HG03520 (cell line): ENCODE measurements at regions not wholly inside any gene's neighbourhood (a gene's known extent, or its start where the extent isn't known, plus 50 kb on each side); places are given as distances from the start of the nearest gene placed in this dataset.
A peak's percentile ranks its signal among the peaks of the same experiment; 100 is the strongest.
"Not testable (repeated sequence)": the region's sequence is repeated elsewhere in the genome, so short reads cannot be mapped to it uniquely, and the experiment has no call there.

Experiments used
- ATAC-seq: cut with Tn5 transposase; IDR thresholded peaks from one replicate; pipeline ENCODE4 v1.9.1; 2021; ENCODE audit warnings: mild to moderate bottlenecking, moderate library complexity; ENCODE audit not compliant: unreplicated experiment

DNA sequence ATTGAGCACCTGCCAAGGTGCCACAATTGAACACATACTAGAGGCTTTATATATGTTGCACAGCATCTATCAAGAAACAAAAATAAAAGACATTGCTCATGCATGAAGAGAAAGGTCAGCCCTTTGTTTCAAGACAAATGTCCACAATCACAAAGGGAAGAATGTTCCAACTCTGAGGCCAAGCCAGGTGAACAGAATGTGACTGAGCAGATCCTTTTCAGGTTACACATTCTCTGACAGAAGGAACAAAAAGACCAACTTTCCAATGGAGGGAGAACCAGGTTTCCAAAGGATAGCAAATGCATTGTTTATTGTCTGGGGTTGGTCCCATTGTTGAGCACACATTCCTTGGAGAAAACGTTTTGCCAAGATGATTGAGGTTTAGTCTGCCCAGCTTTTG, 50.2 kb upstream of the FAM174B start:
- no peak for ATAC-seq

DNA sequence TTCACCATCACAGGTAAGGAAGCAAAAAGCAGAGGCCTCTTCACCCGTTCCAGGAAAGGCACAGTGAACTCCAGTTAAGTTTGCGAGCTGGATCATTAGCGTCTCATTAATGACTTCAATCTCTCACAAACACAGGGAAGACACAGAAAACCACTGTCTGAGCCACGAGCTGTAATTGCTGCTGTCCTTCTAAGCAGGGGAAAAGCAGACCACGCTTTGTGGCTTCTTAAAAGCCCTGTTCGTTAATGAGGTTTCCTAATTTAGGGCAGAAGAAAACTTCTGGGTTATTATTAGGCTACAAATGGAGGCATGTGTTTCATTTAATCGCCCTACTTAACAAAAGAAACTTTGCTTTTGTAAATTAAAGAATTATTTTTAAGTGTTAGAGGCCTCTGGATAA, 50.6 kb upstream of the FAM174B start:
- ATAC-seq: no peak

DNA sequence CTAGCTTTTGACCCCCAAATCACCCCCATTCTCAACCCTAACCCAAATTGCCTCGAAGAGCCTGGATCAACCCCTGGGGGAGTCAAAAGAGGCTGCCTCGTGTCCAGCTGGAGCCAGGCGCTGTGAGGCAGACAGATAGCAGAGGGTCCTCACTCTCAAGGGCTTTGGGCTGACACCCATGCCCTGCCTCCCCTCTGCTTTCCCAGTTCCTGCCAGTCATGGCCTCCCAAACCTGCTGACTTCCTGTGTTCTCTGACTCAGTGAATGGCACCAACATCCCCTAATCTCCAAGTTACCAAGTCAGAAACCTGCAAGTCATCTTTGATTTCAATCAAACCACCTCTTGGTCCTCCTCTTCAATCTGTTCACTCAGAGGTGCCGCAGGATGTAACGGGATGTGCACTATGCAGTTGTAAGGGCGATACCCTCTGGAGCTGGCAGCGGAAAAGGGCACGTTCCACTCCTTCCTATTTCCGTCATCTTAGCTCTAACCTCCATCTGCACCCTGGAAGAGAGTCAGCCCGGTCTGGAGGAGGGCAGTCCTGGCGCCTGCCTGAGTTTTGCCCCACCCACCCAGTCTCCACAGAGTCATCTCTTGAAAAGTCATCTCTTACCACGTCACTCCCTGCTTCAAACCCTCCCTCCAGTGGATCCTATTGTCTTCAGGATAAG, 52.4 kb upstream of the FAM174B start:
- no peak for ATAC-seq

DNA sequence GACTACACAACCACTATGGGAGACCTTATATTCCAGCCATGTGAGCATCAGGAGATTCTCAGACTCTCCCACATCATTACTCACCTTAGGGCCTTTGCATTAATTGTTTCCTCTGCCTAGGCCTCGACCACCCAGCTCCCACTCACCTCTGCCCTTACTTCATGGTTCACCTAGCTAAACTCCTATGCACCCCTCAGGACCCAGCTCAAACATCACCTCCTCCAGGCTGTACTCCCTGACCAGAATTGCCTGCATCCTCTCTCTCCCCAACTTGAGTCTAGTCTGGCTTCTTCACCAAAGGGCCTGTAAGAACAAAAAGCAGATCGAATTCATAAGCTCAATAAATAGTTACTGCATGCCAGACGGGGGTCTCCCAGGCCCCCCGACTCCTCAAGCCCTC, 53.1 kb upstream of the FAM174B start:
- no peak for ATAC-seq

DNA sequence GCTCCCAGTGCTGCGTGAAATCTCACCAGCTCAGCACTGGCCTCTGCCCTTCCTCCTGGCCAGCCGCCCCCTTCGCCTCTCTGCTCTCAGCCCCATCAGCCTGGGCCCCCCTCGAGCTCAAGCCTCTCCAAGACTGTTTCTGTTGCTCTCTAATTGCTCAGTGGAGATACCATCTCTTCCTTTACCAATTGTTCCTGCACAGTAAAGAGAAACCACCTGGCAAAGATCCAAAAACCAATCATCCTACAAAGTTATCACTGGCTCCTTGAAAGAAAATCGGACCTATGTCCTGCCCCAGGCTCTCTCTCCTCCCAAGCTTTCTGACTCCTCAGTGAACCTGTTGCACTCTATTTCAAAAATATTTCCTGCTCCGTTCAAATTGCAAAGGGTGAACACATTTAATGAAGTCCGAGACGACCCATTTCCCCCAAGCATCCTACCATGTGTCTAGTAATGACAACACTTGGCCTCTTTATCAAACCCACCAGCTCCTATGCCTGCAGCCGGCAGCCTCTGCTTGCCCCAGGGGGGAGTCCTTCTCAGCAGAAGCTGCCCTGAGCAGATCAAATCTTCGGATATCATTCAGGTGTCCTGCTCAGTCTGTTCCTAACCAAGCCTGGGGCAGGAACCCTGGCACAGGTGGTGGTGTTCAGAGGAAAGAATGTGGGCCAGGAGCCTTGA, 53.7 kb upstream of the FAM174B start:
- no peak for ATAC-seq

DNA sequence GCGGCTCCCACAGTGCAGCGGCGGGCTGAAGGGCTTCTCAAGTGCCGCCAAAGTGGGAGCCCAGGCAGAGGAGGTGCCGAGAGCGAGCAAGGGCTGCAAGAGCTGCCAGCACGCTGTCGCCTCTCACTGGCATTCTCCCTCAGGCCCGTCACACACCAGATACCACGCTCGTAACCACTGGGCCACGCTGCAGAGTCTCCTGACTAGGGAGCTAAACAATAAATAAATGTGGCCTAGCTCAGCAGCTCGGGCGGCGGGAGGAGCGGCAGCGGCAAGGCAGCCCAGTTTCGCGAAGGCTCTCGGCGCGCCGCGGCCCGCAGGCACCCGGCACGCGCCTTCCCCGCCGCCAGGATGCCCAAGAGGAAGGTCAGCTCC, 55.9 kb upstream of the FAM174B start:
- ATAC-seq: no peak

DNA sequence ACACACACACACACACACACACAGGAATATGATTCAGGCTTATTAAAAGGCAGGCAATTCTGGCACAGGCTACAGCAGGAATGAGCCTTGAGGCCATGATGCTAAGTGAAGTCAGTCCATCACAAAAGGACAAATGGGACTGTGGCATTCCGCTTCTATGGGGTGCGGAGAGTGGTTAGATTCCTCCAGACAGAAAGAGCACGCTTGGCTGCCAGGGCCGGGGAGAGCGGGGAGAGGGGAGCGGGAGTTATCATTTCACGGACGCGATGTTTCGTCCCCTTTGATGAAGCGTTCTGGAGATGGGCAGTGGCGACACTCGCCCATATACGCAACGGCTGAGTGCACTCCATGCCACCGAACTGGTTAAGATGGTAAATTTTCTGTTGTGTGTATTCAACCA, 58.5 kb upstream of the FAM174B start:
- no peak for ATAC-seq

DNA sequence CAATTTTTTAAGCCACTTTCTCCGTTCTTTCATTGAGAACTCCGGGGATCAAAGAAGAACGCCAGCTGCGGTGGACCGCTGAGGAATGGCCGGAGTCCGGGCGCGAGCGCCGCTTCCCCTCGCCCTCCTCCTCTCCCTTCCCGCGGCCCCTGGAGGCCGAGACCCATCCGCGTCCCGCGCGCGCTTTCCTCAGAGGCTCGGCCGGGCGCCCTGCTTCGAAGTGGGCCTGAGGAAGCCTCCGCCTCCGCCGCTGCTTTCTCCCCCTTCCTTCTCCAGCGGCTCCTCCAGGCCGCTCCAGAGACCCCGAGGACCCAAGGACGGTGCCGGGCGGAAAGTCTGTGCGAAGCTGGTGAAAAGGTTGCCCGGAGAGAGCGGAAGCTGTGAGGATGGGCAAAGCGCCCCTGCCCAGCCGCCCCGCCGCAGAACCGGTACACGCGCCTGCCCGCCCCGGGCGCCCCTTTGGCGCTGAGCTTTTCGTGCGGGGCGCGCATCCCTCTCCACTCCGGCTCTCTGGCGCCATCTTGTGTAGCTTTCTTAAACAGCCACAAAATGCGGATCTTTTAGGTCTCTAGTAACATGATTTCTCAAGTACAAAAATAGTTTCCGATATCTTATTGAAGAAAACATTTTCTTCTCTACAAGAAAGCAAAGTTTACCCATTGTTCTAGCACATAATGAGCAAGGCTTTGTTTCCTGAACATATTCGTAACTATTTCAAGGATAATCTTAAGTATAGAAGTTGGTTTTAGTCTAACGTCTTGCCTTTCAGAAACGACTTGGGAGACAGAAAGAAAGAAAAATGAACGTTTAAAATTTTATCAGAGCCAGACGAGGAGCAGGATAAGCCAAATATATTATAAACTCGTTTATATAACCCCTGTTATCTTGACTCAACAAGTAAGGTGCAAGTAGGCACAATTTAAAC, 59.2 kb upstream of the FAM174B start:
- peak; percentile 70 for ATAC-seq

DNA sequence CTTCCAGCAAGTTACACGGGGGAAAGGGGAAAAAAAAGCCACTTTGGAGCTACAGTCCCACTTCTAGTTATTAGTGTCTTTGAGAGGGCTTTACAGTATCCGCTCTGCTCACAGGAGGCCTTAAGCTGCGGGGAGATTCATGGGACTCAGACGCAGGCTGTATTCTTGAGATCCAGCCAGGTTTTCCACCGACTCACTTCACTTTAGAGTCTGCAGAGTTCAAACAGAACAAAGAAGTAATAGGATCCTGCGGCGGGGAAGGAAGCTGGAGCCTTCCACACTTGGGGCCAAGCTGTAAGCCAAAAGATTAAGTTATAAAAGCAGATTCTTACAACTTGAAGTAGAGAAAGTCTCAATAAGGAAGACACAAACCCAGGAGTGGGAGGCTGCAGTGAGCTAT, 60.2 kb upstream of the FAM174B start:
- ATAC-seq: no peak

DNA sequence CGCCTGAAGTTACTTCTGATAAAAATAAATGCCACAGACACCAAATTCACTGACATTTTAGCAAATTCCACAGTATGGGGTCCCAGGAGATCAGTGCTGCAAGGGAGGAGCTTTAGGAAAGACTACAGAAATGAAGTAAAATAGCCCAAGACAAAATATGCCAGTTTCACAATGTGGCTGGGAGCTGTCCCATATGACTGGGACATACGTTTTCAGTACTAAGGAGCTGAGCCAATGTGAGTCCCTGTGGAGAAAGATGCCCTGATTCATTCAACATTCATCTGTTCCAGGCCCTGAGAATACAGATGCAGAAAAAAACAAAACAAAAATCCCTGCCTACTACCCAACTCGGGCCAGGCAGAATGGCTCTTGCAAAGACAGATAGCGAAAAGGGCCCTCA, 63.4 kb upstream of the FAM174B start:
- no peak for ATAC-seq

DNA sequence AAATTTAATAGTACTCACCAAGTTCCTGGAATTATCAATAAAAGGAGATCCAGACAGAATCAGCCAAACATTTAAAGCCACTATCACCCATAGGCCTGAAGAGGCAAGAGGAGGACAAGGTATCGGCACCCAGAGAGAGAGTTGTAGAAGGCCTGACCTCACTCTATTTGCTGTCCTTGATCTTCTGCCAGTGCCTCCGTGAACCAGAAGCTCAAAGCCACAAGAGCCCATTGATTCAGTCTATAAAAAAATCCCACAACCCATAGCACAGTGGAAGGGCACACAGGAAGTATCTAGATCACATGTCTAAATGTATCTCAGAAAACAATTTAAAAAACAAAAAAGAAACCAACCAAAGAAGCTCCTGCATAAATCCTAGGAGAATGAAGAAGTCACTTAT, 68.6 kb upstream of the FAM174B start:
- no peak for ATAC-seq

DNA sequence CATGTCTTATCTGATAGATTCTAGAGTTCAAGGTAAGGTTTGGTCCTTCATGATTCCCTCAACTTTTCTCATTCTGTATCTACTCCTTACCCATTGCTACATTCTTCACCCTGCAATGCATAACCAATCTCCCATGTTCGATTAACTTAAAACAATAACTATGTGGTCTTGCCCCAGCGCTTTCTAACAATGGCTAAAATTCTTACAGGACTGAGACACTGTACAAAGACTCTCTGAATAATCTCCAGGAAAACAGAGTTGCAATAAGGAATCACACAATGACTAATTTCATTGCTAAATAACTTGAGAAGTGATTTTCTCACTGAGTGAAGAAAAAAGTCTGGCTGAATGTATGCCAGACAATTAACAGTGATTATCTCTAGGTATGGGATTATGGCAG, 69.6 kb upstream of the FAM174B start:
- no peak for ATAC-seq

DNA sequence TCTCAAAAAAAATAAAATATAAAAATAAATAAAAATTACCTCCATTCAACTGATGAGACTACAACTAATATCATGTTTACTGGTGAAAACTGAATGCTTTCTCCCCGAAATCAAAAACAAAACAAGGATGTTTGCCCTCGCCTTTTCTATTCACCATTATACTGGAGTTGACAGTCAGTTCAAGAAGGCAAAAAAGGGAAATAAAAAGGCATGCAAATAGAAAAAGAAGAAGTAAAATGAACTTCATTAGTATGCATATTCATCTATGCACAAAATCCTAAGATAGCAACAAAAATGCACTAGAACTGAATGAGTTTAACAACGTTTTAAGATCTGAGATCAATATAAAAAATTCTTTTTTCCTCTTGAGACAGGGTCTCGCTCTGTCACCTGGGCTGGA, 72.7 kb upstream of the FAM174B start:
- no peak for ATAC-seq

DNA sequence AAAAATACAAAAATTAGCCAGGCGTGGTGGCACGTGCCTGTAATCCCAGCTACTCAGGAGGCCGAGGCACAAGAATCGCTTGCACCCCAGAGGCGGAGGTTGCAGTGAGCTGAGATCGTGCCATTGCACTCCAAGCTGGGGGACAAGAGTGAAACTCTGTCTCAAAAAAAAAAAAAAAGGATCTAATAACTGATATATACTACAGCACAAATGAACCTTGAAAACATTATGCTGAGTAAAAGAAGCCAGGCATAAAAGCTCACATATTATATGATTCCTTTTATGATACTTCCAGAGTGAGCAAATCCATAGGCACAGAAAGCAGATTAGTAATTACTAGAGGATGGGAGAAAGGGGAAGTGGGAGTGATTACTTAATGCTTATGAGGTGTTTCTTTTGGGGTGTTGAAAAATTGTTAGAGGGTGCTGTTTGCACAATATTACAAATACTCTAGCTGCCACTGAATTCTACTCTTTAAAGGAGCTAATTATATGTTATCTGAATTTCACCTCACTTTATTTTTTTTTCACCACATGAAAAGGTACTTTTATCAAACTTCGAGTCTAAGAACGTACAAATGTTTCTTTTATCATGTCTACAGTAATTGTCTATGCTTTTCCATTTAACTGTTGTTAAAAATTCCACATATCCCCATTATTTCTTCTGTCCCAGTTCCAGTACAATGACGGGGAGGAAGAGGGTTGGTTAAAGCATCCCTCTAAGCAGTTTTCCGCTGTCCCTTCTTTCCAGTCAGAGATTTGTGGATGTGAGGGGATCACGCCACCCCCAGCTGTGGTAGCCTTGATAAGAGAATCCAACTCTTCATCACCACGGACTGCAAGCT, 77.7 kb upstream of the FAM174B start:
- ATAC-seq: no peak

DNA sequence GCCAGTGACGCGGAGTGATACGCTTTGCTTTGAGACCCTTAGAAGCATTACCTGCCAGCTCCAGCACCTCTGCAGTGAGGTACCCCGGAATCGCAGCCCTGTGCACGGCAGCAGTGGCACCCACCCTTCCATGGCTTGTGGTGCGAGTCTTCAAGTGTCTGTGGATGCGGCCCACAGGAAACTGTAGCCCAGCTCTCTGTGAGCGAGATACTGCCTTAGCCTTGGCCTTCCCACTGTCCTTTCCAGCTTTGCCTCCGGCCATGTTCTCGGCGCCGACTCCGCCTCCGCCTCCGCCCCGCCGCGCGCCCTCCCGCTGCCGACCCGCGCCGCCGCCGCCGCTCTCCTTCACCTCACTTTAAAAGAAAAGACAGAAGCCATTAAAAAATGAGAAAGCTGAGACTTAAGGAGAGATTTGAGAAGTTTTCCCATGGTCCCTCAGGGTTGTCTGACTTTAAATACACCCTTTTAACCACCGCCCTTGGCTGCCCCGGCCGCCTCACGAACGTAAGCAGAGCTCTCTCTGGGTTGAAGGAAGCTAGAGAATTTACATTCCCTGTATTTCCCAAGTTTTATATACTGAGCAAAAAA, 78.5 kb upstream of the FAM174B start:
- ATAC-seq: no peak

DNA sequence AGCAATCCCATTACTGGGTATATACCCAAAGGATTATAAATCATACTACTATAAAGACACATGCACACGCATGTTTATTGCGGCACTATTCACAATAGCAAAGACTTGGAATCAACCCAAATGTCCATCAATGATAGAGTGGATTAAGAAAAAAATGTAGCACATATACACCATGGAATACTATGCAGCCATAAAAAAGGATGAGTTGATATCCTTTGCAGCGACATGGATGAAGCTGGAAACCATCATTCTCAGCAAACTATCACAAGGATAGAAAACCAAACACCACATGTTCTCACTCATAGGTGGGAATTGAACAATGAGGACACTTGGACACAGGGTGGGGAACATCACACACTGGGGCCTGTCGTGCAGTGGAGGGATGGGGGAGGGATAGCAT, 83.7 kb upstream of the FAM174B start:
- ATAC-seq: not testable (repeated sequence)

DNA sequence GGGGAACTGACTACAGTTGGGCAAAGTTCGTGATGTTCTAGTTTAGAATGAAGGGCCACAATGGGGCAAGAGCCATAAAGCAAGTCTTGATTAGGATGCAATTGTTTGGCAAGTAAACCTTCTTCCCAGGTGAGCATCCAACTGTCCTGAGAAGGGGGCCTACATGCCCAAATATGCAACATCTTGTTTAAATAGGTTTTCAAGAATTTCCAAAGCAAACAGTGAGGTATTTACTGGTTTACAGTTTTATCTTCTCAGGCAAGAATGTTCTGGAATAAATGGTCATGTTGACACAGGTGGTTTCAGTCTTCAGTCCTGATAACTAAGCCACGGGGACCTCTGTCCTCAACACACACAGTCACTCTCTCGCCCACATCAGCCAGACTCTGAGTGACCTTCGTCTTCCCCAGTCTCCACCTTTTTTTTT, 90.3 kb upstream of the FAM174B start:
- ATAC-seq: no peak

DNA sequence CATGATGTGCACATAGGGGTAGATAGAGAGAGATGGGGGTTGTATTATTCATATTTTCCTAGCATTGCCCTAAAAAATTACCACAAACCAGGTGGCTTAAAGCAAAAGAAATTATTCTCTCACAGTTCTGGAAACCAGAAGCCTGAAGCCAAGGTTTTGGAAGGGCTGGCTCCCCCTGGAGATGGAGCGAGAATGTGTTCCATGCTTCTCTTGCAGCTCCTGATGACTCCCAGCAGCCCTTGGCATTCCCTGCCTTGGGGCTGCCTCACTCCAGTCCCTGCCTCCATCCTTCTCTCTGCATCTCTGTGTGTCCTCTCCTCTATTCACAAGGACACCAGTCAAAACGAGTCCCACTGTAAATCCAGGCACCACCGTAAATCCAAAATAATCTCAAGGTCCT, 91.5 kb upstream of the FAM174B start:
- ATAC-seq: no peak

DNA sequence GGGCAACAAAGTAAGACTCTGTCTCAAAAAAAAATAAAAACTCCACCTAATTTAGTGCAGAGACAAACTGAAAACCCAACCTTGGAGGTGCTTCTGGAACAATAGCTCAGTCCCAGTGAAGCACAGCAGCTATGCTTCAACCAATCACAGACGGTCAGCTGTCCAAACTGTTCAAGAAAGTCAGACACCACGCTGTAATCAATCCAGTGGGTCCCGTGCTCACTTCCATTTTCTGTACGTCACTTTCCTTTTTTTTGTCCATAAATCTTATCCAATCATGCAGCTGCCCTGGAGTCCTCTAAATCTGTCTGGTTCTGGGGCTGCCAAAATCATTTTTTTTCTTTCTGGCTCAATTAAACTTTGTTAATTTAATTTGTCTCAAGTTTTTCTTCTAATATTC, 93.6 kb upstream of the FAM174B start:
- no peak for ATAC-seq

DNA sequence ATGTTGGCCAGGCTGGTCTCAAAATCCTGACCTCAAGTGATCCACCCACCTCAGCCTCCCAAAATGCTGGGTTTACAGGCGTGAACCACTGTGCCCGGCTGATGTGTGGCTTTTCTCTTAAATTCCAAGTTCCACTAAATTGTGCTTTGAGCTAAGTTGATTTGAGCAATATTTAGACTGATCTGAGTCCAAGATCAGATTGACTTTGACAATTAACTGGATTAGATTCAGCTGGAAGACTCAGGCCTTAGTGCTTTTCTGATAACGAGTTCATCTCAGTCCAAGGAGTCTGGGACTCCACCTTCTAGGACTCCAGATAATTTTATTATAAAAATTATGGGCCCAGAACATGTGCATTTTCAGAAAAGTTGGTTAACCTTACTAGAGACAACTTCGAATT, 94.4 kb upstream of the FAM174B start:
- ATAC-seq: no peak

DNA sequence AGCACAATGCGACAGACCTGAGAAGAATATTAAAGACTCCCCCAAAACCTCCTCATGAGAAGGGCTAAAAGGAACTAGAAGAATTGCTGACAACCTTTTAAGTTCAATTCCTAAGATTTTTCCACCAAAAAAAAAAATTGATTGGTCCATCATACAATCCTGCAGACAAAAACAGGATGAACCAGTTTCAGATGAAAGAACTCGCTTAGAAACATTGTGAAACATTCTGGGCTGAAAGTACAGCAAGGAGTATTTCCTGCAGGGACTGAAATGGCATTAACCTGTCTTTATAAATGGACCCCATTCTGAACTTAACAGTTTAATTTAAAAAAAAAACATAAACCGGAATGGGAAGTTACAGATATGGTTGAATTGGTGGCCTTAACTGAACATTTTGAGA, 96.0 kb upstream of the FAM174B start:
- no peak for ATAC-seq
